PC-3 (cell line): ENCODE measurements at regions not wholly inside any gene's neighbourhood (a gene's known extent, or its start where the extent isn't known, plus 50 kb on each side); places are given as distances from the start of the nearest gene placed in this dataset.

Source experiments
- ATAC-seq: fragments of 200-7000 bp; cut with Tn5 transposase; 2 replicates; pipeline ENCODE4 v1.9.1; 2020; ENCODE audit warnings: mild to moderate bottlenecking, moderate library complexity
- BruUV-seq: library from RNA; stranded (reverse); fragments of 400-500 nt; replicated peaks from 2 replicates; lab custom pipeline; 2021; lab: Mats Ljungman, UMichigan
- CTCF ChIA-PET: fragments of 300-600 bp; sonication (Branson Sonifier 250); formaldehyde crosslinking; loops from one replicate; lab custom pipeline; 2022; ENCODE audit warnings: antibody characterized with exemption; lab: Charles Lee
- POLR2A ChIA-PET: fragments of 300-600 bp; sonication (Branson Sonifier 250); formaldehyde crosslinking; loops from one replicate; lab custom pipeline; 2022; ENCODE audit warnings: antibody characterized with exemption; ENCODE audit not compliant: unreplicated experiment; lab: Charles Lee
- DNase-seq: peaks from one replicate; pipeline ENCODE4 v3.0.0-alpha.2; 2015
- H2AFZ ChIP-seq: fragments of 300-600 bp; sonication (generic); 2 replicates; pipeline ENCODE4 v1.6.0; 2016; ENCODE audit warnings: antibody characterized with exemption, low read length
- H3F3A ChIP-seq: fragments of 300-600 bp; sonication (generic); one replicate; pipeline ENCODE4 v1.6.0; 2017; ENCODE audit warnings: antibody characterized with exemption, low read length, control low read depth, mild to moderate bottlenecking; ENCODE audit not compliant: unreplicated experiment
- H3K27ac ChIP-seq: fragments of 300-600 bp; sonication (generic); 2 replicates; pipeline ENCODE4 v1.5.1; 2016; ENCODE audit warnings: mild to moderate bottlenecking, low read length
- H3K27me3 ChIP-seq: fragments of 300-600 bp; sonication (generic); 2 replicates; pipeline ENCODE4 v1.6.1; 2016; ENCODE audit warnings: low read length, mixed read lengths
- H3K36me3 ChIP-seq: fragments of 300-600 bp; sonication (generic); 2 replicates; pipeline ENCODE4 v1.6.1; 2016; ENCODE audit warnings: low read depth, mixed run types, low read length, mixed read lengths
- H3K4me1 ChIP-seq: fragments of 300-600 bp; sonication (generic); 2 replicates; pipeline ENCODE4 v1.5.1; 2016; ENCODE audit warnings: low read length; ENCODE audit not compliant: insufficient read depth
- H3K4me2 ChIP-seq: fragments of 300-600 bp; sonication (generic); 2 replicates; pipeline ENCODE4 v1.6.0; 2016; ENCODE audit warnings: low read length
- H3K4me3 ChIP-seq: fragments of 300-600 bp; sonication (generic); 2 replicates; pipeline ENCODE4 v1.5.1; 2016; ENCODE audit warnings: mild to moderate bottlenecking, low read length, mixed read lengths
- H3K79me2 ChIP-seq: fragments of 300-600 bp; sonication (generic); 2 replicates; pipeline ENCODE4 v1.6.1; 2017; ENCODE audit warnings: low read length, mixed read lengths
- H3K9ac ChIP-seq: fragments of 300-600 bp; sonication (generic); 2 replicates; pipeline ENCODE4 v1.6.0; 2016; ENCODE audit warnings: mild to moderate bottlenecking, low read length
- H3K9me2 ChIP-seq: fragments of 300-600 bp; sonication (generic); replicated peaks from 2 replicates; pipeline ENCODE4 v1.6.1; 2016; ENCODE audit warnings: mixed run types, low read length, mixed read lengths
- H3K9me3 ChIP-seq: fragments of 300-600 bp; sonication (generic); 2 replicates; pipeline ENCODE4 v1.6.1; 2016; ENCODE audit warnings: low read length, mixed read lengths
- H4K20me1 ChIP-seq: fragments of 300-600 bp; sonication (generic); 2 replicates; pipeline ENCODE4 v1.6.1; 2016; ENCODE audit warnings: low read length, mixed read lengths
- EZH2 ChIP-seq: fragments of 300-600 bp; sonication (generic); IDR thresholded peaks from one replicate; pipeline ENCODE4 v1.6.1; 2017; ENCODE audit warnings: antibody characterized with exemption, mild to moderate bottlenecking, low read length; ENCODE audit not compliant: unreplicated experiment
- EZH2phosphoT487 ChIP-seq: fragments of 300-600 bp; sonication (generic); IDR thresholded peaks from 2 replicates; pipeline ENCODE4 v1.6.1; 2018; ENCODE audit warnings: mild to moderate bottlenecking, antibody characterized with exemption, low read length, borderline replicate concordance
- intact Hi-C: fragments of 100-400 bp; cut with micrococcal nuclease; formaldehyde crosslinking; loops from 2 replicates; pipeline ENCODE4 v1.9.0; 2023
- TF ChIP-seq, protein P1 (sequence below): fragments of 300-600 bp; sonication (generic); conservative IDR thresholded peaks from 2 replicates; pipeline ENCODE4 v1.5.1; 2017; ENCODE audit warnings: antibody characterized with exemption, low read depth, mild to moderate bottlenecking, low read length

DNA sequence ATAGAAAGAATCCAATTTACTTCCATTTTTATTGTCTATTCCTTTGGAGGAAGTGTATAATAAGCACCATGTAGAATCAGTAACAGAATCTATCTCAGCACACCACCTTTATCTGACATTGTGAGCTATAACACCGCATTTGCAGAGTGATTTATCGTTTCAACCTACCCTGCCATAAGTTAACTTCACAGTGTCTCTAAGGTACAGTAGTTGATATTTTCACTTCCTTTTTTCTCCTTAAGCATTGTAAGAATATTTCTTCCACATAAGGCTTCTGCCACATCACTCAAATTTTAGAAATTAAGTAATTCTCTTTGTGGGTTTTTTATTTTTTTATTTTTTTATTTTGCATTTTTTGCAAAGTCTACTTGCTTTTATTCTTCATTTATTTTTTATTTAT is 107.1 kb downstream of the TMX3 start:
- BruUV-seq: no TSS peak
- H3K9ac ChIP-seq: no peak overlapping the region
- no peak for DNase-seq
- intact Hi-C loops: no loop called here
- no peaks in the 10 kb centered on the region for H3K27me3 ChIP-seq
- H3F3A ChIP-seq: no peaks in the 10 kb centered on the region
- H3K36me3 ChIP-seq: no peaks in the 10 kb centered on the region
- H3K9me3 ChIP-seq: no peaks in the 10 kb centered on the region
- TF ChIP-seq EZH2phosphoT487: no peak
- TF ChIP-seq EZH2: no peak
- TF ChIP-seq, protein P1, sequence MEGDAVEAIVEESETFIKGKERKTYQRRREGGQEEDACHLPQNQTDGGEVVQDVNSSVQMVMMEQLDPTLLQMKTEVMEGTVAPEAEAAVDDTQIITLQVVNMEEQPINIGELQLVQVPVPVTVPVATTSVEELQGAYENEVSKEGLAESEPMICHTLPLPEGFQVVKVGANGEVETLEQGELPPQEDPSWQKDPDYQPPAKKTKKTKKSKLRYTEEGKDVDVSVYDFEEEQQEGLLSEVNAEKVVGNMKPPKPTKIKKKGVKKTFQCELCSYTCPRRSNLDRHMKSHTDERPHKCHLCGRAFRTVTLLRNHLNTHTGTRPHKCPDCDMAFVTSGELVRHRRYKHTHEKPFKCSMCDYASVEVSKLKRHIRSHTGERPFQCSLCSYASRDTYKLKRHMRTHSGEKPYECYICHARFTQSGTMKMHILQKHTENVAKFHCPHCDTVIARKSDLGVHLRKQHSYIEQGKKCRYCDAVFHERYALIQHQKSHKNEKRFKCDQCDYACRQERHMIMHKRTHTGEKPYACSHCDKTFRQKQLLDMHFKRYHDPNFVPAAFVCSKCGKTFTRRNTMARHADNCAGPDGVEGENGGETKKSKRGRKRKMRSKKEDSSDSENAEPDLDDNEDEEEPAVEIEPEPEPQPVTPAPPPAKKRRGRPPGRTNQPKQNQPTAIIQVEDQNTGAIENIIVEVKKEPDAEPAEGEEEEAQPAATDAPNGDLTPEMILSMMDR: no peak
- no peak overlapping the region for H3K4me2 ChIP-seq
- no peak overlapping the region for H3K27ac ChIP-seq
- H2AFZ ChIP-seq: no peak overlapping the region
- CTCF ChIA-PET: no interaction called here
- no peaks in the 10 kb centered on the region for H3K4me1 ChIP-seq
- POLR2A ChIA-PET: no interaction called here
- no peaks in the 10 kb centered on the region for H3K79me2 ChIP-seq
- no peak overlapping the region for H3K4me3 ChIP-seq
- H4K20me1 ChIP-seq: no peaks in the 10 kb centered on the region
- H3K9me2 ChIP-seq: no peaks in the 10 kb centered on the region
- ATAC-seq: no peak

GRCh38 chr18:68604256-68604655 is 110.7 kb downstream of the TMX3 start:
- no peaks in the 10 kb centered on the region for H3K36me3 ChIP-seq
- H4K20me1 ChIP-seq: no peaks in the 10 kb centered on the region
- ChIA-PET POLR2A (no interaction called here), CTCF (no interaction called here)
- H3K4me1 ChIP-seq: no peaks in the 10 kb centered on the region
- intact Hi-C loops: no loop called here
- H3F3A ChIP-seq: no peaks in the 10 kb centered on the region
- no peak overlapping the region for H3K27ac ChIP-seq
- no peak overlapping the region for H3K9ac ChIP-seq
- H3K79me2 ChIP-seq: no peaks in the 10 kb centered on the region
- no peaks in the 10 kb centered on the region for H3K9me2 ChIP-seq
- ATAC-seq (no peak), DNase-seq (no peak)
- H2AFZ ChIP-seq: no peak overlapping the region
- no peaks in the 10 kb centered on the region for H3K9me3 ChIP-seq
- H3K4me2 ChIP-seq: no peak overlapping the region
- no TSS peak for BruUV-seq
- H3K4me3 ChIP-seq: no peak overlapping the region
- no peak for TF ChIP-seq EZH2phosphoT487
- TF ChIP-seq, protein P1: no peak
- TF ChIP-seq EZH2: no peak
- no peaks in the 10 kb centered on the region for H3K27me3 ChIP-seq

GRCh38 chr18:68596016-68596415 is 118.9 kb downstream of the TMX3 start:
- POLR2A ChIA-PET: no interaction called here

More at GRCh38 chr18:68596016-68596415, 118.9 kb downstream of the TMX3 start:
- no TSS peak for BruUV-seq
- CTCF ChIA-PET: no interaction called here
- Histone ChIP-seq H3K9ac (no peak overlapping the region), H3K27me3 (no peaks in the 10 kb centered on the region), H3K36me3 (no peaks in the 10 kb centered on the region), H3K9me3 (no peaks in the 10 kb centered on the region), H3K9me2 (no peaks in the 10 kb centered on the region), H3K4me1 (no peaks in the 10 kb centered on the region), H3F3A (no peaks in the 10 kb centered on the region), H3K4me2 (no peak overlapping the region), H3K27ac (no peak overlapping the region), H2AFZ (no peak overlapping the region), H3K4me3 (no peak overlapping the region), H4K20me1 (no peaks in the 10 kb centered on the region), H3K79me2 (no peaks in the 10 kb centered on the region)
- intact Hi-C loops: no loop called here
- DNase-seq (no peak), ATAC-seq (no peak)
- no peak for TF ChIP-seq EZH2
- TF ChIP-seq EZH2phosphoT487: no peak
- TF ChIP-seq, protein P1: no peak
